LNCaP clone FGC (cell line): ENCODE measurements at regions not wholly inside any gene's neighbourhood (a gene's known extent, or its start where the extent isn't known, plus 50 kb on each side); places are given as distances from the start of the nearest gene placed in this dataset.

Experiments used
- DNase-seq: peaks from one replicate; pipeline ENCODE4 v3.0.0-alpha.2; 2011; ENCODE audit warnings: low read depth
- H3K4me3 ChIP-seq: 2 replicates; pipeline ENCODE4 v1.5.1; 2011; ENCODE audit warnings: mild to moderate bottlenecking, low read depth, low read length, control low read depth
- TF ChIP-seq, protein P1 (sequence below): IDR thresholded peaks from 2 replicates; pipeline ENCODE4 v1.5.1; 2012; ENCODE audit warnings: mild to moderate bottlenecking; ENCODE audit not compliant: control insufficient read depth, insufficient read depth; ENCODE audit errors: extremely low read depth

DNA sequence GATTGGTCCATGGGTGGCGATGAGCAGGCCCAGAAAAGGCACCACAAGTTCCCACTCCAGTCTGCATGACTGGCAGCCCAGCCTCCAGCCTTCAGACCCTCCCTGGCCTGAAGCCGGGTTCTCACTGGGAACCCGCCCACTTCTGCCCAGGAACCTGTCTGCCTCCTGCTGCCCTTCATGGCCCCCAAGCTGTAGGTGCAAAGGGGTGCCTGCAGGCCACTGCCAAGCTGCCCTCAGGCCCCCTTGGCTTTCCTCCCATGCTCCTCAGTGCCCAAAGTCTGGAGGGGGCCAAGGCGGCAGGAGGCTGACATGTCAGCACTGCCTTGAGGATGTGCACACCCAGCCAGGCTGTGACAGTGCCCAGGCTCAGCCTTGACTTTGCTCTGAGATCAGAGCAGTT is 488.5 kb upstream of the THBS1 start:
- no peak overlapping the region for H3K4me3 ChIP-seq
- DNase-seq: no peak
- TF ChIP-seq, protein P1, sequence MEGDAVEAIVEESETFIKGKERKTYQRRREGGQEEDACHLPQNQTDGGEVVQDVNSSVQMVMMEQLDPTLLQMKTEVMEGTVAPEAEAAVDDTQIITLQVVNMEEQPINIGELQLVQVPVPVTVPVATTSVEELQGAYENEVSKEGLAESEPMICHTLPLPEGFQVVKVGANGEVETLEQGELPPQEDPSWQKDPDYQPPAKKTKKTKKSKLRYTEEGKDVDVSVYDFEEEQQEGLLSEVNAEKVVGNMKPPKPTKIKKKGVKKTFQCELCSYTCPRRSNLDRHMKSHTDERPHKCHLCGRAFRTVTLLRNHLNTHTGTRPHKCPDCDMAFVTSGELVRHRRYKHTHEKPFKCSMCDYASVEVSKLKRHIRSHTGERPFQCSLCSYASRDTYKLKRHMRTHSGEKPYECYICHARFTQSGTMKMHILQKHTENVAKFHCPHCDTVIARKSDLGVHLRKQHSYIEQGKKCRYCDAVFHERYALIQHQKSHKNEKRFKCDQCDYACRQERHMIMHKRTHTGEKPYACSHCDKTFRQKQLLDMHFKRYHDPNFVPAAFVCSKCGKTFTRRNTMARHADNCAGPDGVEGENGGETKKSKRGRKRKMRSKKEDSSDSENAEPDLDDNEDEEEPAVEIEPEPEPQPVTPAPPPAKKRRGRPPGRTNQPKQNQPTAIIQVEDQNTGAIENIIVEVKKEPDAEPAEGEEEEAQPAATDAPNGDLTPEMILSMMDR: no peak

DNA sequence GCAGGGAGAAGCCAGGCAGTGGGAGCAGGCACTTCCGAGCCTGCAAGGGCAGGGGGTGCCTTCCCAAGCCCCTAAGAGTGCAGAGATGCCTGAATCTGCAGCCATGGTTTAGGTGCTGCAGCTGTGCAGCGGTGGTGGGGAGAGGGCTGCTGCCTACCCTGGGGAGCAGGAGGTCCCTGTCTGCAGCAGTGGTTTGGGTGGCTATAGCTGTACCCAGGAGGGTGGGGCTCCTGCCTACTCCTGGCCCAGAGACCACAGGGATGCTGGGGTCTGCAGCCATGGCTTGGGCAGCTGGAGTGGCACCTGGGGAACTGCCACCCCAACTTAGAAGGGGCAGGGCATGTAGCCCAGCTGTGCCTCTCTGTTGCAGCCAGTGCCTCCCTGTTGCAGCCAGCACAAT is 488.1 kb upstream of the THBS1 start:
- no peak for DNase-seq
- no peak overlapping the region for H3K4me3 ChIP-seq
- TF ChIP-seq, protein P1: no peak

GRCh38 chr15:39094116-39094515 is 486.8 kb upstream of the THBS1 start:
- TF ChIP-seq, protein P1: no peak
- no peak for DNase-seq
- H3K4me3 ChIP-seq: no peak overlapping the region

GRCh38 chr15:39095218-39095879 is 485.5 kb upstream of the THBS1 start:
- DNase-seq: no peak
- TF ChIP-seq, protein P1: no peak
- no peak overlapping the region for H3K4me3 ChIP-seq

- no peak overlapping the region for H3K4me3 ChIP-seq
- TF ChIP-seq, protein P1: no peak
- DNase-seq: no peak
These were observed 484.2 kb upstream of the THBS1 start for GRCh38 chr15:39096608-39097205.

DNA sequence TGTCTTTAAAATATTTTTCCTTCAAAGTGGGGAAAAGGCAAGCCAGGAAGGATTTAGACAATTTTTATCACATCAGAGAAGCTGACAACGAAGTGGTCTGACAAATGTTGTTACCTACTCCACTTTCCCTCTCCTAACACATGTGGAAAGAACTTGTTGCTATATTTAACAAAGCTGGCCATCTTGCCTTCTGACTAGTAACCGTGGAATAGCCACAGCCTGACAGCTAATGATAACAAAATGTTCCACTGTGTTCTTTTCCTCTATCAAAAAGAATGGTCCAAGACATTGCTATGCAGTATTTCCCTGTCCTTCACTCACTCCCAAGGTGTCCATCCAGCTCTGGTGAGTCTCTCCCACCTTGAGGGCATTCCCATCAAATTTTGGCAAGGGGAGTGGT is 481.4 kb upstream of the THBS1 start:
- no peak for DNase-seq
- TF ChIP-seq, protein P1: no peak
- H3K4me3 ChIP-seq: no peak overlapping the region
